Smooth muscle cell (in vitro differentiated cells): ENCODE measurements at regions not wholly inside any gene's neighbourhood (a gene's known extent, or its start where the extent isn't known, plus 50 kb on each side); places are given as distances from the start of the nearest gene placed in this dataset.

Experiments used
- DNase-seq: peaks from one replicate; lab custom pipeline; 2025; ENCODE audit not compliant: unreplicated experiment; lab: John Stamatoyannopoulos, UW
- H2AFZ ChIP-seq: fragments of 200-600 bp; sonication (generic); 2 replicates; pipeline ENCODE4 v1.6.0; 2016; ENCODE audit warnings: antibody characterized with exemption, low read depth, mild to moderate bottlenecking
- H3F3A ChIP-seq: fragments of 200-600 bp; sonication (generic); 2 replicates; pipeline ENCODE4 v1.6.0; 2017; ENCODE audit warnings: antibody characterized with exemption, low read depth
- H3K27ac ChIP-seq: fragments of 200-600 bp; sonication (generic); 2 replicates; pipeline ENCODE4 v1.5.1; 2016; ENCODE audit warnings: low read depth, mild to moderate bottlenecking
- H3K27me3 ChIP-seq: fragments of 200-600 bp; sonication (generic); 2 replicates; pipeline ENCODE4 v1.6.1; 2016; ENCODE audit warnings: low read depth, mild to moderate bottlenecking
- H3K36me3 ChIP-seq: fragments of 200-600 bp; sonication (generic); 2 replicates; pipeline ENCODE4 v1.5.1; 2016; ENCODE audit warnings: low read depth
- H3K4me1 ChIP-seq: fragments of 200-600 bp; sonication (generic); 2 replicates; pipeline ENCODE4 v1.5.1; 2016; ENCODE audit warnings: low read depth
- H3K4me2 ChIP-seq: fragments of 200-600 bp; sonication (generic); 2 replicates; pipeline ENCODE4 v1.6.0; 2016; ENCODE audit warnings: mild to moderate bottlenecking
- H3K4me3 ChIP-seq: fragments of 200-600 bp; sonication (generic); 2 replicates; pipeline ENCODE4 v1.5.1; 2016; ENCODE audit warnings: mild to moderate bottlenecking
- H3K79me2 ChIP-seq: fragments of 200-600 bp; sonication (generic); 2 replicates; pipeline ENCODE4 v1.6.0; 2016; ENCODE audit warnings: low read depth, mild to moderate bottlenecking
- H3K9ac ChIP-seq: fragments of 200-600 bp; sonication (generic); 2 replicates; pipeline ENCODE4 v1.6.0; 2016; ENCODE audit warnings: low read depth
- H3K9me3 ChIP-seq: fragments of 200-600 bp; sonication (generic); replicated peaks from 2 replicates; pipeline ENCODE4 v1.5.1; 2016; ENCODE audit warnings: low read depth
- H4K20me1 ChIP-seq: fragments of 200-600 bp; sonication (generic); 2 replicates; pipeline ENCODE4 v1.6.0; 2016; ENCODE audit warnings: low read depth
- CTCF ChIP-seq: fragments of 200-600 bp; sonication (generic); IDR thresholded peaks from 2 replicates; pipeline ENCODE4 v1.5.1; 2017; ENCODE audit warnings: borderline replicate concordance, mild to moderate bottlenecking, antibody characterized with exemption; ENCODE audit not compliant: insufficient read depth, poor library complexity, severe bottlenecking
- WGBS: methylation state at CpG from one replicate; pipeline ENCODE4 v1.1.7; 2016; ENCODE audit warnings: low lambda C conversion rate; 5-methylcytosine and 5-hydroxymethylcytosine counted together

- Histone ChIP-seq H2AFZ (no peak overlapping the region), H3K9ac (no peak overlapping the region), H3K36me3 (no peaks in the 10 kb centered on the region), H3K9me3 (no peaks in the 10 kb centered on the region), H3K27me3 (no peaks in the 10 kb centered on the region), H3K79me2 (no peaks in the 10 kb centered on the region), H3K27ac (no peak overlapping the region), H3K4me1 (peaks cover 6% of the 10 kb centered on the region), H3F3A (no peaks in the 10 kb centered on the region), H3K4me2 (no peak overlapping the region), H4K20me1 (no peaks in the 10 kb centered on the region), H3K4me3 (no peak overlapping the region)
- no peak for TF ChIP-seq CTCF
- DNase-seq, result no peak
- 52% methylated on average over 2 of the region's 2 CpGs for whole genome bisulfite sequencing
Observed at GRCh38 chr10:121281576-121281975, 316.7 kb downstream of the FGFR2 start.

- DNase-seq, result no peak
- Histone ChIP-seq H3K4me2 (no peak overlapping the region), H3K4me1 (peaks cover 6% of the 10 kb centered on the region), H3K9me3 (no peaks in the 10 kb centered on the region), H3K36me3 (no peaks in the 10 kb centered on the region), H2AFZ (no peak overlapping the region), H3K27ac (no peak overlapping the region), H3F3A (no peaks in the 10 kb centered on the region), H3K27me3 (no peaks in the 10 kb centered on the region), H3K9ac (no peak overlapping the region), H3K79me2 (no peaks in the 10 kb centered on the region), H4K20me1 (no peaks in the 10 kb centered on the region), H3K4me3 (no peak overlapping the region)
- no peak for TF ChIP-seq CTCF
- WGBS, result 84% methylated on average over 3 of the region's 3 CpGs
Observed at GRCh38 chr10:121282264-121282663, 316.0 kb downstream of the FGFR2 start.

GRCh38 chr10:121282797-121283515, 315.3 kb downstream of the FGFR2 start:
- H2AFZ ChIP-seq, result no peak overlapping the region
- no peak for TF ChIP-seq CTCF
- DNase-seq, result no peak
- WGBS, result 98% methylated on average over 11 of the region's 11 CpGs
- no peaks in the 10 kb centered on the region for H3K27me3 ChIP-seq
- no peaks in the 10 kb centered on the region for H3K79me2 ChIP-seq
- no peak overlapping the region for H3K27ac ChIP-seq
- H4K20me1 ChIP-seq, result no peaks in the 10 kb centered on the region
- no peak overlapping the region for H3K4me3 ChIP-seq
- H3K4me1 ChIP-seq, result peaks cover 6% of the 10 kb centered on the region
- H3K9me3 ChIP-seq, result no peaks in the 10 kb centered on the region
- H3F3A ChIP-seq, result no peaks in the 10 kb centered on the region
- H3K36me3 ChIP-seq, result no peaks in the 10 kb centered on the region
- H3K4me2 ChIP-seq, result no peak overlapping the region
- no peak overlapping the region for H3K9ac ChIP-seq

GRCh38 chr10:121284936-121285335, 313.3 kb downstream of the FGFR2 start:
- no peak overlapping the region for H2AFZ ChIP-seq
- WGBS, result 42% methylated on average over 4 of the region's 4 CpGs

More at GRCh38 chr10:121284936-121285335, 313.3 kb downstream of the FGFR2 start:
- Histone ChIP-seq H3K27me3 (no peaks in the 10 kb centered on the region), H3K4me3 (no peak overlapping the region), H3K4me2 (no peak overlapping the region), H3K9ac (no peak overlapping the region), H3K36me3 (no peaks in the 10 kb centered on the region), H3K9me3 (no peaks in the 10 kb centered on the region), H3K79me2 (no peaks in the 10 kb centered on the region), H4K20me1 (no peaks in the 10 kb centered on the region), H3K4me1 (peaks cover 16% of the 10 kb centered on the region), H3F3A (no peaks in the 10 kb centered on the region), H3K27ac (no peak overlapping the region)
- no peak for TF ChIP-seq CTCF
- DNase-seq, result no peak
